ENCODE measurements at regions not wholly inside any gene's neighbourhood (a gene's known extent, or its start where the extent isn't known, plus 50 kb on each side); places are given as distances from the start of the nearest gene placed in this dataset.

- TF ChIP-seq CTCF (tag by site-specific recombination; IDR thresholded peaks at IDR 0.05), result no peak
- no peak for TF ChIP-seq ZNF785 (tag by site-specific recombination; IDR thresholded peaks at IDR 0.05)
Observed at GRCh38 chr2:82599021-82599420, 1860.1 kb downstream of the SUCLG1 start.

All from HEK293 (cell line).